ENCODE measurements at regions not wholly inside any gene's neighbourhood (a gene's known extent, or its start where the extent isn't known, plus 50 kb on each side); places are given as distances from the start of the nearest gene placed in this dataset.
"Not testable (repeated sequence)": the region's sequence is repeated elsewhere in the genome, so short reads cannot be mapped to it uniquely, and the experiment has no call there.

DNA sequence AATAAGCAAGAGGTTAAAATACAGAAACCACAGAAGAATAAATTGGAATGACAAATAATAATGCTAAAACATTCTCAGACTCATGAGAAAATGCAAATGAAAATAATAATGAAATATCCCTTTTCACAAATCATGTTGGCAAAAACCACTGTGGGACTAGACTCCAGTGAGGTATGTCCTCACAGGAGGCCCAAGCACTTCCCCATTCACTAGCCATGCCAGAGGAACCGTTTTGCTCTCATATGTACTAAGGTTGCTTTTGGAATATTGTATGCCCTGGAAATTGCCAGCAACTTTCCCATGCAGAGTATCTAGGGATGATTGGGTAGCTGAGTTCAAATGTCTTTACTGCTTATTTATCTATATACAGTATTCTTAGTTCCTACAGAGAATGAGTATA, 106.2 kb upstream of the CHORDC1 start:
- no peak for DNase-seq

DNA sequence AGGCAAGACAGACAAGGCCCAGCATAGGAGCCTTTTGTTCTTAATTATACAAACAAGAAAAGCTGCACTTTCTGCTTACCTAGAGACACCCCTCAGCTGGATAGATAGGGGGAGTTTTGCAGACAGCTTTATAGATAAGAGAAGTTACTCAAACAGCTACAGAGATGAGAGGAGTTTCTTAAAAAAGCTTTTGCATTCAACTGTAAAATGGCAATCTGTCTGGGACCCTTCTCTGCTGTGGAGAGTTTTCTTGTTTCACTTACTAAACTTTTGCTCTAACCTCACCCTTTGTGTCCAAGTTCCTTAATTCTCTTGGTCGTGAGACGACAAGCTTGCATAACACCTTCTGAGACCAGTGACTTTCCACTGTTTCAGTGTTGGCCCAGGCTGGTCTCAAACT, 103.8 kb upstream of the CHORDC1 start:
- DNase-seq = no peak

DNA sequence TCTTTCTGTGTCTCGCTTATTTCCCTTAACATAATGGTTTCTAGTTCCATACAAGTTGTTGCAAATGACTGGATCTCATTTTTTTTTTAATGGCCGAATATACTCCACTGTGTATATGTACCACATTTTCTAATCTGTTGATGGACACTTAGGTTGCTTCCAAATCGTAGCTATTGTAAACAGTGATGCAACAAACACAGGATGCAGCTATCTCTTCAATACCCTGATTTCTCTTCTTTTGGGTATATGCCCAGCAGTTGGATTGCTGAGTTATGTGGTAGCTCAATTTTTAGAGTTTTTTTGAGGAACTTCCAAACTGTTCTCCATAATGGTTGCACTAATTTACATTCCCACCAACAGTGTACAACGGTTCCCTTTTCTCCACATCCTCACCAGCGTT, 100.4 kb upstream of the CHORDC1 start:
- no peak for DNase-seq

DNA sequence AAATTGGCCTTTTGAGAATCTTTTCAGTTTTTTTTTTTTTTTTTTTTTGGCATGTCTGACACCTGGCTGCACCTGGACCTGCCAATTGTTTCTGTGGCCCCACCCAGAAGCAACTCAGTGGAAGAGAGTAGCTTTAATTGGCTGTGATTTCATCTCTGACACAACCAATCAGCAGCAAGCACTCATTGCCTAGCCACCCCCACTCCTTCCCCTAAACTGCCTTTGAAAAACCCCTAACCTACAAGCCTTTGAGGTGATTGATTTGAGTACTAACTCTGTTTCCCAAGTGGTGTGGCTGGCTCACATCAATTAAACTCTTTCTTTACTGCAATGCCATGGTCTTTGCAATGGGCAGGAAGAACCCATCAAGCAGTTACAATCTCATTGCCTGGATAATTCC, 98.2 kb upstream of the CHORDC1 start:
- DNase-seq = no peak

DNA sequence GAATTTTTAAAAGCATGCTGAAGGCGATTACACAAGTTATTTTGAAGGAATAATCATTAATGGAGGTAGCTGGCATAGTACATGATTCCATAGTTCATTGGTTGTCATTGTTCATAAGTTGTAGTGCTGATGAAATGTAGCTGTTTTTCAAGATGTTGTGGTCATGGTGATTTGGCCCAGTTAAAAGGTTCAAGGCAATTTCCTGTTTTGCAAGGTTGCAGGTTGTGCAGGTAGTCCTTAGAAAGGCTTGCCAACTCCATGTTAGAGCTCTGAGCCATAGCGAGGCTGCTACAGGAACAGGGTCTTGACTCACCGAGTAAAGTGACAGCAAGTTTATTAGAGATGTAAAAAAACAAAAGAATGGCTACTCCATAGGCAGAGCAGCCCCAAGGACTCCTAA, 95.8 kb upstream of the CHORDC1 start:
- no peak for DNase-seq

DNA sequence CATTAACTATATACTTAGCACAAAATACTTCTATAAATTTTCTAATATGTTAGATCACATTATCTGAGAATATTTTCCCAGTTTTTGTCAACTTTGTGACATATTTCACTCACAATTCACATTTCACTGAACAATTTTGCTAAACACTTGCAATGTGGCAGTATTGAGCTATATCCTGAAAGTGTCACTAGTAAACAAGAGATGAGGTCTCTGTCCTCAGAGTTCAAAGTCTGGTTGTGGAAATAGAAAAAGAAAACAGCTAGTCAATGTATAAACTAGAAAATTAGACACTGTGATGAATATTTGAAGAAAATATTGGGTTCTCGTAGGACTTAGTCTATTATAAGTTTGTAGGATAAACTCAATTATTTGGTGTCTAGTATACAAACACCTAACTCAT, 87.4 kb upstream of the CHORDC1 start:
- DNase-seq = no peak

DNA sequence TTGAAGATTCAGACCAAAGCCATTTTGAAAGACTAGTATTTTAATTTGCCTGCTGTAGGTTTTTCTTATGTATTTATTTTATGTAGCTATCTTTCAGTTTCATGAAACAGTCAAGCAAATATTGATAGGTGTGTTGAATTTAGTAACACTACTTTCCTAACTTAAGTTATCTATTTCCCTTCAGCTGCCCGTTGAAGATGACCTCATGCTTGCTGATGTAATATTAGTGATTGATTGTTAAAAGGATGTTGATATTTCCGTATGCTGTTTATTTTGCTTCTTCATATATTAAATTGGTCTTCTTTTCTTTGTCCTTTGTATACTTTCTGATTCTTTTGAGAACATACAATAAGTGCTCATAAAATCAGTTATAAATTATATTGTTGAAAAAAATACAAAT, 86.8 kb upstream of the CHORDC1 start:
- DNase-seq = peak; percentile 21

DNA sequence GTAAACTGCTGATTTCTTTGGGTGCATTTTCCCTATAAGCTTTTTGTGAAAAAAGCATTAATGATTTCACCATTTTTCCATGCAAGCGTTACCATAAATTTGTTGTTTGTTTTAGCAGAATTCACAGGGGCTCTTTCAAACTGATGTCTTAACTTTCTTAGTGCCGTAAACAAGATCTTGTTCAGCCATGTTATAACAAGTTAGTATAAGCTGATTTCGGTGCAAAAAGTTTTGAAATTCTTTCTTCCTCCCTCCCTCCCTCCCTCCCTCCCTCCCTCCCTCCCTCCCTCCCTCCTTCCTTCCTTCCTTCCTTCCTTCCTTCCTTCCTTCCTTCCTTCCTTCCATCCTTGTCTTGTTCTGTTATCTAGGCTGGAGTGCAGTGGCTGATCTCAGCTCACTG, 71.7 kb upstream of the CHORDC1 start:
- DNase-seq = no peak

DNA sequence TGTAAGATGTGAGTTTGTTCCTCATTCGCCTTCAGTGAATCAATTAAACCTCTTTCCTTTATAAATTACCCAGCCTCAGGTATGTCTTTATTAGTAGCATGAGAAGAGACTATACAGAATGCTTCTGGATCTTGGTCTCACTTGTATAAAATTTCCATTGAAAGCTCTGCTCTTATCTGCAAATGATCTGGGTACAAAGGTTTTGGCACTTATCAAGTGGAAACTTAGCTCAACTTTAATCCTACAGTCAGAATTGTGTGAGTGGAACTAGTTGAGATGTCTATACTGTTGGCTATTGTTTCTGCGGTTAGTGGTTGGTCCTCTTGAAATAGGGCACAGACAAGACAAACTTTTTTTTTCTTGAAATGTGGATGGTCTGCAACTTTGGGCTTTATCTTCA, 71.2 kb upstream of the CHORDC1 start:
- DNase-seq = no peak

DNA sequence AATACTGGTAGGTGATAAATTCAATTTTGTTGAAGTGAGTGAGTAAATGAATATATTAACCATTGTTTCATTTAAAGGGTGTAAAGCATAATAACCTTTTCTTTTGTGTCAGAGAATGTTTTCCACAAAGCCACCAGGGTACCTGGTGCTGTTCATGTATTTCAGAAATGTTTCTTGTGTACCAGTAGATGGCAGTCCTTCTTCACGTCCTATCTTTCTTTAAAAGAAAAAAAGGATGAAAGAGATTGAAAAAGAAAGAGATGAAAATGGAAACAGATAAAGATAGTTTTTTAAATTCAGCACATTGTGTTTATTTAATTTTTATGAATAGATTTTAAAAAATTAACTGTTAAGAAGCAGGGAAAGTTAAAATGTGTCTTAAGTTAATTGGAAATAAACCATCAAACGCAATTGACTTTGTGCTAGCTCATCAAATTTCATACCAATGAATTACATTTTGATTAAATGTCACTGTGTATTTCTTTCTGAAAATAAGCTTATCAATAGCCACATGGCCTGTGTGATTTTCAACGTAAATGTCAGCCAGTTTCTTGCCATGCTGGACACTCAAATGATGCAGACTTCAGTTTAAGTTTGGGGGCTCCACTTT, 65.5 kb upstream of the CHORDC1 start:
- DNase-seq = peak; percentile 32

DNA sequence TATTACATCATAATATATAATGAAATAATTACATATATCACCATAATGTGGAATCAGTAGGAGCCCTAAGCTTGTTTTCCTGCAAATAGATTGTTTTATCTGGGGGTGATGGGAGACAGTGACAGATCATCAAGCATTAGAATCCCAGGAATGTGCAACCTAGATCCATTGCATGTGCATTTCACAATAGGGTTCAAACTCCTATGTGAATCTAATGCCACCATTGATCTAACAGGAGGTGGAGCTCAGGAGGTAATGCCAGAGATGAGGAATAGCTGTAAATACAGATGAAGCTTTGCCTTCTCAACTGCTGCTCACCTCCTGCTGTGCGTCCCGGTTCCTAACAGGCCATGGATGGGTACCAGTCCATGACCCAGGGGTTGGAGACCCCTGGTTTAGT, 63.8 kb upstream of the CHORDC1 start:
- DNase-seq = no peak

DNA sequence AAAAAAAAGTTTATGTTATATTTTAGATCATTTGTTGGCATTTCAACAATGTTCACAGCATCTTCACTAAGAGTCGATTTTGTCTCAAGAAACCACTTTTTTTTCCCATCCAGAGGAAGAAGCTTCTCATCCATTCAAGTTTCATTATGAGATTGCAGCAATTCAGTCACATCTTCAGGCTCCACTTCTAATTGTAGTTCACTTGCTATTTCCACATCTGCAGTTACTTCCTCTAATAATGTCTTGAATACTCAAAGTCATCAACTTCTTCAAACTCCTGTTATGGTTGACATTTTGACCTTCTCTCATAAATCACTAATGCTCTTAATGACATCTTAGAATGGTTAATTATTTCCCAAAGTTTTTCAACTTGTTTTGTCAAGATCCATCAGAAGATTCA, 61.3 kb upstream of the CHORDC1 start:
- DNase-seq = no peak

DNA sequence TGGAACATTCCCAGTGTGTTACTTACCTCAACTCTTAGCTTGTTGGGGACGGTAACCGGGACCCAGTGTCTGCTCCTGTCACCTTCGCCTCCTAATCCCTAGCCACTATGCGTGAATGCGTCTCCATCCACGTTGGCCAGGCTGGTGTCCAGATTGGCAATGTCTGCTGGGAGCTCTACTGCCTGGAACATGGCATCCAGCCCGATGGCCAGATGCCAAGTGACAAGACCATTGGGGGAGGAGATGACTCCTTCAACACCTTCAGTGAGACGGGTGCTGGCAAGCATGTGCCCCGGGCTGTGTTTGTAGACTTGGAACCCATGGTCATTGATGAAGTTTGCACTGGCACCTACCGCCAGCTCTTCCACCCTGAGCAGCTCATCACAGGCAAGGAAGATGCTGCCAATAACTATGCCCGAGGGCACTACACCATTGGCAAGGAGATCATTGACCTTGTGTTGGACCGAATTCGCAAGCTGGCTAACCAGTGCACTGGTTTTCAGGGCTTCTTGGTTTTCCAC, 59.8 kb upstream of the CHORDC1 start:
- not testable (repeated sequence) for DNase-seq

DNA sequence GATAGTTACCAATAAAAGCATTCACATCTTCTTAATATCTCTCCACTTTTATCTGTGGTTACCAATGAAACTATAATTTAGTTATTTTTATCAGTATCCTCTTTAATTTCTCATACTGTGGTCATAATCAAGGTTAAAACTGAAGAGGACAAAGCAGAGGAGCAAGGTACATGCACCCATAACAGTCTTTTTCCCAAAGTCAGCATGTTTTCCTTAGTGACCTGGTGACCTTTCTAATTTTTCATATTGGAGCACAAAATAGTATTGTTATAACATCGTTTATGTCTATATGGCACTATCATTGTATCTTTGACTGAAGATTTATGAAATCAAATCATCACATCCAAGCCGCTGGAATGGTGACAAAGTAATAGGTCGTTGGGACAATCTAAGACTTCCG, 51.5 kb upstream of the CHORDC1 start:
- no peak for DNase-seq
